ENCODE measurements at regions not wholly inside any gene's neighbourhood (a gene's known extent, or its start where the extent isn't known, plus 50 kb on each side); places are given as distances from the start of the nearest gene placed in this dataset.

- TF ChIP-seq CTCF (IDR thresholded peaks at IDR 0.05; ENCODE audit: control extremely low read depth, extremely low read depth, low read depth, missing control alignments): no peak
- POLR2A ChIA-PET: no interaction called here
- CTCF ChIA-PET: no interaction called here
- DNase-seq (ENCODE audit: extremely low spot score): no peak
Measured at GRCh38 chr4:95754667-95755066, 85.2 kb upstream of the PDHA2 start.

GRCh38 chr4:95749204-95749603, 90.7 kb upstream of the PDHA2 start:
- no peak for TF ChIP-seq CTCF (IDR thresholded peaks at IDR 0.05; ENCODE audit: control extremely low read depth, extremely low read depth, low read depth, missing control alignments)
- no peak for DNase-seq (ENCODE audit: extremely low spot score)
- POLR2A ChIA-PET: no interaction called here
- CTCF ChIA-PET: interaction anchor here (1.1 kb wide), 1 partner anchor 21 kb away, joined by 3 read pairs; no protein-coding TSS in a partner anchor

- ChIA-PET POLR2A (no interaction called here), CTCF (no interaction called here)
- no peak for TF ChIP-seq CTCF (IDR thresholded peaks at IDR 0.05; ENCODE audit: control extremely low read depth, extremely low read depth, low read depth, missing control alignments)
- no peak for DNase-seq (ENCODE audit: extremely low spot score)
Measured at GRCh38 chr4:95742872-95743271, 97.0 kb upstream of the PDHA2 start.

GRCh38 chr4:95742179-95742578, 97.7 kb upstream of the PDHA2 start:
- DNase-seq (ENCODE audit: extremely low spot score): no peak

GRCh38 chr4:95732061-95732460, 107.8 kb upstream of the PDHA2 start:
- no peak for TF ChIP-seq CTCF (IDR thresholded peaks at IDR 0.05; ENCODE audit: control extremely low read depth, extremely low read depth, low read depth, missing control alignments)
- ChIA-PET CTCF (no interaction called here), POLR2A (no interaction called here)
- DNase-seq (ENCODE audit: extremely low spot score): no peak

More at GRCh38 chr4:95742179-95742578, 97.7 kb upstream of the PDHA2 start:
- ChIA-PET POLR2A (no interaction called here), CTCF (no interaction called here)
- TF ChIP-seq CTCF (IDR thresholded peaks at IDR 0.05; ENCODE audit: control extremely low read depth, extremely low read depth, low read depth, missing control alignments): no peak

- no peak for TF ChIP-seq CTCF (IDR thresholded peaks at IDR 0.05; ENCODE audit: control extremely low read depth, extremely low read depth, low read depth, missing control alignments)
- POLR2A ChIA-PET: no interaction called here
- CTCF ChIA-PET: interaction anchor here (0.9 to 1.8 kb wide), 3 partner anchors 9 to 18 kb away, joined by 3 to 4 read pairs (median 4); no protein-coding TSS in a partner anchor
- no peak for DNase-seq (ENCODE audit: extremely low spot score)
Measured at GRCh38 chr4:95729596-95729995, 110.3 kb upstream of the PDHA2 start.

GRCh38 chr4:95728145-95728544, 111.7 kb upstream of the PDHA2 start:
- ChIA-PET CTCF (no interaction called here), POLR2A (no interaction called here)
- no peak for TF ChIP-seq CTCF (IDR thresholded peaks at IDR 0.05; ENCODE audit: control extremely low read depth, extremely low read depth, low read depth, missing control alignments)
- no peak for DNase-seq (ENCODE audit: extremely low spot score)

Measured in GM10248 (cell line).